GM21737 (cell line): ENCODE measurements at regions not wholly inside any gene's neighbourhood (a gene's known extent, or its start where the extent isn't known, plus 50 kb on each side); places are given as distances from the start of the nearest gene placed in this dataset.
"Not testable (repeated sequence)": the region's sequence is repeated elsewhere in the genome, so short reads cannot be mapped to it uniquely, and the experiment has no call there.

Experiments used
- ATAC-seq: cut with Tn5 transposase; IDR thresholded peaks from one replicate; pipeline ENCODE4 v1.9.1; 2021; ENCODE audit warnings: mild to moderate bottlenecking, moderate library complexity; ENCODE audit not compliant: unreplicated experiment

DNA sequence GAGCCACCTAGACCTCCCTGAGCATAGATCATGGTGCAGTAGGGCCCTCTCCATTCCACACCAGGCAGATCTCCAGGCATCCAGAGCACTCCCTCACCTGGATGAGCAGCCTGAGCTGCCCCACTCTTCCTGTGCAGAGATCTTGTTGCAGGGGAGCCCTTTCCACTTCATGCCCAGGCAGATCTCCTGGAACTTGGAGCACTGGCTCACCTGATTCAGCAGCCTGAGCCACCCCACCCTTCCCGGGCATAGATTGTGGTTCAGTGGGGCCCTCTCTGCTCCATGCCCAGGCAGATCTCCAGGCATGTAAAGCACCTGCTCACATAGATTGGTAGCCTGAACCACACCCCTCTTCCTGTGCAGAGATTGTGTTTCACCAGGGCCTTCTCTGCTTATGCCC is 78.0 kb downstream of the SEC16B start:
- no peak for ATAC-seq

DNA sequence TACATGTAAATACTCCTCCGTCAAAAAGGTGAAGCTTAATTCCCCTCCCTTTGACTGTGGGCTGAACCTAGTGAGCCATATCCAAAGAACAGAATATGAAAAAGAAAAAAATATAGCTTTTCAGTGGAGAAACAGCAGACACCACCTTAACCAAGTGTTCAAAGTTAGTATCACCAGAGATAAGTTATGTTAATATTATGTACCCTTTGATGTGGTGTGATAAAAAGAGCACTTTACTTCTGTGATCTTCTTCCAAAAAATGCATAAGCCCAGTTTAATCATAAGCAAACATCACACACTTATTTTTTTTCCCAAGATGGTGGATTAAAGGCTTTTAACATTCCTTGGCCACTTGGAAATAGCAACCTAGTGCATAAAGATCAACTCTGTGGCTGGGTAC is 79.4 kb downstream of the SEC16B start:
- no peak for ATAC-seq

DNA sequence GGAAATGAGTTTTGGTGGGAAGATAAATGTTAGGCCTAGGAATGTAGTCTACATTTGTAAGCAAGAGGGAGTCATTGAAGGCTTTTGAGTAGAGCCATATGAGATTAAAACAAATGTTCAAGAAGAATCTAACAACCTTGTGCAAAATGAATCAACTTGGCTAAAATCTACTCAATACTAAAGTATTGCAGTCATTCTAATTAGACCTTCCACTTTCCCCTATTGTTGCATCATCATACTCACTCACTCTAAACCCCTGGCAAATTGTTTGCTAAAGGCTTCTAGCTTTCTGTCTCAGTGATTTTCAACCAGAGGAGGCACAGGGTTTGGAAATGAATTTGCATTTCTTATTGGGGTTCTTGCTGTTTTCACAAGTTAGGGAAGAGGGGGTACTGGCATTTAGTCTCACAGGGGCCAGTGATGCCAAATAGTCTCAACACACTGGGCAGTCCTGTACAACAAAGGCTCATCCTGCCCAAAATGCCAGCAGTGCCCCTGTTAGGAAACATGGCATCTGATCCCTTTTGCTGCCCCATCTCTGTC is 85.3 kb downstream of the SEC16B start:
- ATAC-seq: no peak

DNA sequence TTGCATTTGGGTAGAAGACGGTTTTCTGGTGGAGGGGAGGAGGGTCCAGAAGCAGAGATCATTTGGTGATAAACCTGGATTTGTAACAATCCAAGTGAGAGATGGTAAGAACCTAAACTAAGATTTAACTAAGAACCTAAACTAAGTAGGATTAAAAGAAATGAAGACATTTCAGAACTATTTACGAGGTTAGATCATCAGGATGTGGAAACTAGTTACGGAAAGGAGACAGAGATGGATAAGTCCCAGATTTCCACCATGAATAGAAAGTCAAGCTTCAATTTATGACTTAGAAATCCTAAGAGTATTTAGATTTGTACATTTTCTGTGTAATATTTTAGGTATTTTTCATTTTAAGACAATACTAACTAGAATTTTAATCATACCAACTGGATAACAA is 86.3 kb downstream of the SEC16B start:
- no peak for ATAC-seq

DNA sequence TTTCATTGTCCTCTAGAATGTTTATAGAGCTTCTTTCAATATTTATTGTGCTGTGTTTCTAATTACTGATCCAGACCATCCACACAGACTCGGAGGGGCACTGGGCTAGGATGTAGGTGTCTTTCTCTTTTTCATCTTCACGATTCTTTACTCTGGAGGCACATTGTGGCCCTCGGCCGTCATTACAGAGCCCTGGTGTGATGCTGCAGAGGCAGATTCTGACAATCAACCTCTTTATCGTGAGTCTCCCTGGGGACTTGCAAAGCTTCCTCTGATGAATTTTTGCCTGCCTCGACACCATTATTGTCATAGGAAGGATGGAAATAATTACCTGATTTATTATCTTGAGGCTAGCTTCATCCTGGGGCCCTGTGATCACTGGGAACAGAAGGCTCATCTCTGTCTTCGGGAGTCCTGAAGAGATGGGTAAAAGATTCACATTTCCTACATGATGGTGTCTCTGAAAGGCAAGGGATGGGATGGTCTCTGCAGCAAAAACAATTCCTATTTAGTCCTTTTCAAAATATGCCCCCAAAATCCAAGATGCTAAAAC is 89.4 kb downstream of the SEC16B start:
- no peak for ATAC-seq

DNA sequence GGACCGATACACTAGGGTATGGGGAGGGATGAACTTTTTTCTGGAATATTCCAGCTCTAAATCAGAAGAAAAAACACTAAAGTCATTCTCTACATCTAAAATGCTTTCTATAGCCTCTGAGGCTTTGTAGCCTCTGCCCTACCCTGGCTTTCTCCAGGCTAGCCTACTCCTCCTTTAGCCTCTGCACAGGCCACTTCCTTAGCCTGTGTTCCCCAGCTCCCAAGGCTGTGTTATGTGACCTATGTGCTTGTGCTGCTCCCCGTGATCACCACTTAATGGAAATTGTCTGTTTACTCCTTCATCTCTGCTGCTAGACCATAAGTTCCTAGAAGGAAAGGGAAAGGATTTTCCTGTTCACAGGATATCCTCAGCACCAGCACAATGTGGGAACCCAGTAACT is 92.8 kb downstream of the SEC16B start:
- ATAC-seq: no peak

DNA sequence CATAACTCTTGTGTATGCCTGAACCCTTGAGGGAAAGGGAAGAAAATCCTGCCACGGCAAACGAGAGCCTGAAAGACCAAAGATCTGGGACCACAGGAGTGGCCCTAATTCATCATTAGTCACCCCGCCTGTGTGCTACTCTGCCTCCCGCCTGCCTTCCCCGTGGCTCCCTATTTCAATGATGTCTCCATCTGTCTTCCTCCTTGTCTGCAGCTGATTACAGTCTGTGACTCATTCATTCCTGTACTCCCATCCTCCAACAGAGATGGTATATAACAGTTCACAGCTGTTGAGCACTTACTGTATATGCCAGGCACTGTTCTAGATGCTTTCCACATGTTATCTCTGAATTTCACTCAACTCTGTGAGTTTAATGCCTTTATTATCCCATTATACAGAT is 96.6 kb downstream of the SEC16B start:
- ATAC-seq: no peak

DNA sequence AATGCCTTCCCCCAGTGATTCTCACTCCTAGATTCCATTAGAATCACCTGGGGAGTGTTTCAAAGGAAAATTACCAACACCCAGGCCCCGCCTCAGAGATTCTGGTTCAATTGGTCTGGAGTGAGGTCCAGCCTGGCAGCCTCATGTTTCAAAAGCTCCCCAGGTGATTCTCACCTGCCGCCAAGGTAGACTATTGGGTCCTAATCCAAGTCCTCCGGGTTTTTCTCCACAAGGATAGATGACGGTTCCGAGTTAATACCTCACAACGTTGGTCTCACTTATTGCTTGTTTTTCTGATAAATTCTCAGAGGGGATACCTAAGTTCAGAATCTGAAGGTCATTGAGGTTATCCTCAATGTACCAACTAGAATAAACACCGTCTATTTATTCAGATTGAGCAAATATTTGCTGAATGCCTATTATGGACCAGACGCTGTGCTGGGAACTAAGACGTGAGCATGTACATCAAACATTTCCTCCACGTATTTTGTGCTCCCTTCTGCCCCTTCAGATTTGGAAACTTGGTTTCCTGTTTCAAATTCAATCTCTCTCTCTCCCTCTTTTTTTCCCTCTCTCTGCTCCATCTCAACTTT is 97.5 kb downstream of the SEC16B start:
- no peak for ATAC-seq

DNA sequence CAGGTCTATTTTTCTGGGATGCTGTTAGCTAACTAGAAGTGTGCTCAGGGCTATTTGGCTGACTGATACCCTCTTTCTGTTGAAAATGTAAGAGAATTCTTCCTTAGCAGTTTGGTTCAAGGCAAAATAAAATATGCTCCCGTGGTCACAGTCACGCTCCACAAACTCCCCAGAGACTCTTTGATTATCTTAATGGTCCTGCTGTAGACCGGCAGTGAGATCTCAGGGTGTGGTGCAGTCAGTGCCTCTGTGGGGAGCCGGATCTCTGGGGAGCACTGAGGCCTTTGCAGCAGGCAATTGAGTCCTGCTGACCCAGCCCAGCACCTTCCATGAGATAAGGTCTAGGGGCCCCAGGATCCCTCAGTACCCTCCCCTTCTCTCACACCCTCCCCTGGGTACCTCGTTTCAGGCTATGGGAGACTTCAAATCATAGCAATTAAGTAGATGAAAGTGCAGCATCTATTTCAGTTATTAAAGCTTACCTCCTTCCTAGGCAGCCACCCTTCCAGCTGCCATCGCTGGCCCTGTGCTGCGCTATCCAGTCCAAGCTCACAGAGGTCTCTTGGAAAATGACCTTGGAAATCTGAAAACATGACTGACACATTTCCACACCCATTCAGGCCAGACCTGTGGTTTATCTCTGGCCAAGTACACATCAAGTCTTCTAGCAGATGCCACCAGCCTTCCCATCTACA is 98.1 kb downstream of the SEC16B start:
- no peak for ATAC-seq

DNA sequence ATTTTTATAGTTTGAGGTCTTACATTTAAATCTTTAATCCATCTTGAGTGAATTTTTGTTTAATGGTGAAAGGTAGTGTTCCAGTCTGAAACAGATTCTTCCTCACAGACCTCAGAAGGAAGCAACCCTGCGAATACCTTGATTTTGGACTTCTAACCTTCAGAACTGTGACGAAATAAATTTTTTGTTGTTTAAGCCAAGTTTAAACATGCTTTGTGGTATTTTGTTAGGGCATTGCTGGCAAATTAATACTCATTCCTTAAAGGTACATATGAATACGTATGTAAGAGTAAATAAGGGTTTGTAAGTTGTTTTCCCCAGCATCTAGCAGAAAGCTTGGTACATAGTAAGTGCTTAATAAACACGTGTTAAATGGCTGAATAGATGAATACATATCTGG is 100.3 kb downstream of the SEC16B start:
- no peak for ATAC-seq

DNA sequence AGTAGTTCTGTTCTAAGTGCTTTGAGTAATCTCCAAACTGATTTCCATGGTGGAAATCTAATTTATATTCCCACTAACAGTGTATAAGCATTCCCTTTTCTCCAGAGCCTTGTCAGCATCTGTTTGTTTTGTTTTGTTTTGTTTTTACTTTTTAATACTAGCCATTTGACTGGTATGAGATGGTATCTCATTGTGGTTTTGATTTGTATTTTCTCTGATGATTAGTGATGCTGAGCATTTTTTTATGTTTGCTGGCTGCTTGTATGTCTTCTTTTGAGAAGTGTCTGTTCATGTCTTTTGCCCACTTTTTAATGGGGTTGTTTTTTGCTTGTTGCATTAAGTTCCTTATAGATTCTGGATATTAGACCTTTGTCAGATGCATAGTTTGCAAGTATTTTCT is 100.8 kb downstream of the SEC16B start:
- not testable (repeated sequence) for ATAC-seq

DNA sequence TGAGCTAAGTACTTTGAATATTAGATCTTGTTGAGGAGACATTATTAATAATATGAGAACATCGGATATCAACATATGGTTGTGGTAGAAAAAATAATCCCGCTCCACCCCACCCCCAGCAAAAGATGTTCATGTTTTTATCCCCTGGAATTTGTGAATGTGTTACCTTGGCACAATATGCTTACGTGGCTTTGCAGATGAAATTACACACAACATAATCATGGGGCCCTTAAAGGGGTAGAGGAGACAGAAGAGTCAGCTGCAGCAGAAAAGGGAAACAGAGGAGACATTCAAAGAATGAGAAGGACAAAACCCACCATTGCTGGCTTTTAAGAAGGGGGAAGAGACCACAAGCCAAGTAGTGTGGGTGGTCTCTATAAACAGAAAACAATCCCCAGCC is 104.1 kb downstream of the SEC16B start:
- no peak for ATAC-seq

DNA sequence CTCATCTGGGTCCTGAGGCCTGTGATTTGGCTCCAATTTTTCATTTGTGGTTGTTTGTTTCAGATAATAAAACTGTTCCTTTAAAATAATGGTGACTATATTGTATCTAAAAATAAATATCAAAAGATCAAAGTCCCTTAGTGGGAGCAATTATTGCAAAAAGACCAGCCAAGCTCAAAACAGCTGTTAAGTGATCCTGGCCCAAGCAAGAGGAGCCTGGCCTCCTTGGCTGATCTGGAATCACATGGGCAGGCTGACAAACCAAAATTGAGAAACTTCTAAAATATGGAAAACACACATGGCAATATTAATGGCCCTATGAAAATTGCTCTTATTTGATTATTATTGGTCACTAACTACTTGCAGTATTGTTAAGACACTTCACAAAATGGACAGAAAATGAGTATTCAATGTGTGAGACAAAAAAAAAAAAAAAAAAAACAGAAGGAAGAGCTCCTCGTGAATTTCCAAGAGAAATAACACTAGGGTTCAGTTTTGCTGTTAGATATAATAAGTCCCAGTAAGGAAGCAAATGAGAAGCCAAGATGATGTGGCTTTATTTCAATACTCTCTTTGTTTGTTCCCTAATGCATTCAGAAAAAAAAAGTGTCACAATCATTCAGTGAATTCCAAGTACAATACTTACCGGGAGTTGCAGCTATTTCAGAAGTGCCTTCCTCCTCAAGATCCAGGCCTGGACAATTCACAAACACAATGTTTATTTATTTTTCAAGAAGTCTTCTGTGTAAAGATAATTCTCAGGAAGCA is 105.1 kb downstream of the SEC16B start:
- ATAC-seq: no peak

DNA sequence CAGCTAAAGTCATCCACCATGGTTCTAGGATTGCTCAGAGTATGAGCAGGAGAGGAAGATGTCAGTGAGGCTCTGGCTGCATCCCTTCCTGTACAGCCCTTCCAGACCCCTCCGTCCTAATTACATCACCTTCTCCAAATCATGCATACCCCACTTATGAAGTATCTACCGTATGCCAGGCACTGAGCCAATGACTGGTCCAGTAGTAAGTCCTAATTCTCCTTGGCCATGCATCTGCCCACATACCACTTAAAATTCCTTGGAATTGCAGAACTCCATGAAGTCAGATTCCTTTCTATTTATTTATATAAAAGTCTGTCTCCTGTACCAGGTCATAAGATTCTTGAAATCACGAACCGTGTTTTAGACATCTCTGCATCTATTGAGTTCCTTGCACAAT is 106.1 kb downstream of the SEC16B start:
- ATAC-seq: no peak

DNA sequence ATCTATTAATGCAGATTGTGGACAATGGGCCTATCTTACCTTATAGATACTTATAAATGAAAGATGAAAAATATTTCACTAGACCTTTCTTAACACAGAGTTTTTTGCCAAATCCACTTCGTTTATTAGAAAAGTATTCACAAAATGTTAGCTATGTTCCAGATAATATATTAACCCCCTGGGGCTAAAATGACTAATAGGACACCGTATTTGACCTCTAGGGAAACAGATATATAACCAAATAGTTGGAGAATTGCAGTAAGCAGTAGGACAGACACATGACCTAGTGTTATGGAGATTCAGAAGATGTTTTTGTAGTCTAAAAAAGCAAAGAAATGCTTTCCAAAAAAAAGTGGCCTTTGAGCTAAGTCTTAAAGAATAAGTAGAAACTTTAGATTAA is 106.9 kb downstream of the SEC16B start:
- ATAC-seq: no peak

DNA sequence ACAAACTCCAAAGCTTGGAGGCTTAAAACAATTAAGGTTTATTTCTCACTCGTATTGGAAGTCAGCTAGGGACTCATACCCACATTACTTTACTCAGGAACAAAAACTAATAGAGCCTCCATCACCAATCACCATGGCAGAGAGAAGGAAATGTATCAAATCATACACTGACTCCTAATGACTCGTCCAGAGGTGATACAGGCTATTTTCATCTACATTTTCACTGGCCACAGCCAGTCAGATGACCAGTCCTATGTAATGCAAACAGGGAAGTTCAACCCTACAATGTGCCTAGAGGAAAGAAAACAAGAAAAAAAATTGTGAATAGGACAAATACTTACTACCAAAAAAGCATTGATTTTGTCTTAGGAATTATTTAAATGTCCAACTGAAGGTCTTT is 110.3 kb downstream of the SEC16B start:
- ATAC-seq: no peak

DNA sequence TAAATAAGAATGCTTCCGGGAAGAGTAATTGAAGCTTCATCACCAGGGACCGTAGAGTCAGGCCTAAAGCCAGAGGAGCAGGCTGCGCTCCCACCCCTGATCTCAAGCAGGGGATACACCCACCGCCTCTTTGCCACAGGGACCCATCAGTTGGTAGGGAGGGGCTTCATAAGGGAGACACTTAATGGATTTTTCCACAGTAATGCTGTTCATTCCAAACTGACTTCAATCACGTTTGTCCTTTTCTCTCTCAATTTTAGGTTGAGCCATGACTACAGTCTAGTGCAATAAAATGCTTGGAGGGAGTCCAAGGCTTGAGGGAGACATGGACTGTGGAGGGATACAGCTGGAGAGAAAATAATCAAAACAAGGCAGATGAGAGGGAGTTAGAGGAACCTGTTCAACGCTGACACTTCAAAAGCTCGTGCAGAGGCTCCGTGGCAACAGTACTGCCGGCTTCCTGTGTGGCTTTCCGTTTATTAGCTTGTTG is 111.5 kb downstream of the SEC16B start:
- ATAC-seq: no peak

DNA sequence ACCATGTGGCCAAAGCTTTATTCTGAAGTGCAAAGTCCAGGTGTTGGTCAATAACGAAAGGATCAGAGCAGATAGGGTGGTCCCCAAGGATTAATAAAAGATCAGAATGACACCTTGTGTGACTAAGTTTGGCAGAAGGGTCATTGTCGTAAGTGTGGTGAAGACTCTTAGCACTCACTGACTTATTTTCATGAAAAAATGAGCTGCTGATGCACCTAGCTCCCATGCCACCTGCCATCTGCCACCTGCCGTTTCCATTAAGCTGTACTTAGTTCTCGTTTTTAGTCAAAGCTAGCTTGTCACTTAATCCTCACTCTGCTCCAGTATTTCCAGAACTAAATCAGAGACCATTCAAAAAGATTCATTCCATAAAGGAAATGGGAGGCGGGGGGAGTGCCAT is 112.6 kb downstream of the SEC16B start:
- no peak for ATAC-seq

DNA sequence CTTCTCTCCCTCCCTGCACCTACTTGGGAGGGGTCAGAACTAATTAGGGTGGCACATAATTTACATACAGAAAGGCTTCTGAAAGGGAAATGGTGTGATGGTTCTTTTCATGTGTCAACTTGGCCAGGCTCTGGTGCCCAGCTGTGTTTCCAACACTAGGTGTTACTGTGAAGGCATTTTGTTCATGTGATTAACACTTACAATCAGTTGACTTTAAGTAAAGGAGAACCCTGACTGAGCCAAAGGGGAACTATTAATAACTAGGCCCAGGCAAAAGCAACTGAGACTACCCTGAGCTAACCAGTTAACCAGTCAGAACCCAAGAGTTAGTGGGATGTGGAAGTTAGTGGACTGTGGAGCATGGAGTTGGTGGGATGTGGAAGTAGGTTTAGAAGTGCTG is 114.9 kb downstream of the SEC16B start:
- no peak for ATAC-seq

DNA sequence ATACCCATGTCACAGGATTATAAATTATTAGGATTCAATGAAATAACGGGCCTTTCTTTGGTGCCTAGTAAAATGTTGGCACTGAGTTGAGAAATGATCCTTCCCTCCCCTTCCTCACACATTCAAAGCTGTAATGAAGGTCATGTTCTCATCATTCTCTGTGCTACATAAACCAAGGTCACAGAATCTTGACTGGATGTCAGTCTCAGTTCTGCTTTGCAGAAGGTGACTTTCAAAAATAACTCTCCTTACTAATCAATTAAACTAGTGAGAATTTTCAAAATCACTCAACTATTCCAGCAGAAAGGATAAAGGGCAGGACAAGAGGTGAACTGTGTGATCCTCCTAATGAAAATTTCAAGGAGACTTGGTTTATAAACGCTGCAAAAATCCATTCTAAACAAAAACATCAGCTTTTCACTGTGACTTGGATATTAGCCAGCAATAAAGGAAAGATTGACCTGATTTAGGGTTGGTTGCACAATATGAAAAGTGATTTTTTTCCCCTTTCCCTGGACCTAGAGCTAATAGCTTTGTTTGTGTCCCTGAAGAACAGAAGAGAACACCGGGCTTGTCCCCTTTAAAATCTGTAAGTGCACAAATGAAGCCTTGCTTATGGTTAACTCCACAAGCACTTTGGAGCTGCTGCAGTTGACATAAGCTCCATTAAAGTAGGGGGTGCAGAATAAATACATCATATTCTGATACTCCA is 120.1 kb downstream of the SEC16B start:
- no peak for ATAC-seq

DNA sequence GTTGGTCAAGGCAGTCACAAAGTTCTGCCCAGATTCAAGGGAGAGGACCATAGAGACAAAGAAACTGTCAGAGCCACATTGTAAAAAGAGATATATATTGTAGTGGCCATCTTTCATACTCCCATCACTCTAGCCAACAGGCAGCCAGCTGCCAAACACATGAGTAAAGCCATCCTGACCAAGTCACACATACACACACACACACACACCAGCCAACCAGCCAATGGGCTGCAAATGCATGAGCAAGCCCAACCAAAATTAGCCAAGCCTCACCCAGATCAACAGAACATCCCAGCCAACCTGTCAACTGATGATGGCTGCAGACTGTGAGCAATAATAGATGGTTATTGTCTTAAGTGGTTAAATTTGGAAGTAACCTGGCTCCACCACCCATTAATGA is 120.7 kb downstream of the SEC16B start:
- ATAC-seq: no peak
